GM12878 (cell line): ENCODE measurements at regions not wholly inside any gene's neighbourhood (a gene's known extent, or its start where the extent isn't known, plus 50 kb on each side); places are given as distances from the start of the nearest gene placed in this dataset.

ENCODE experiments used
- CBFB ChIP-seq: IDR thresholded peaks from 2 replicates; pipeline ENCODE4 v1.6.1; 2016; ENCODE audit warnings: antibody characterized with exemption, low read depth
- CEBPB ChIP-seq, 2 experiments: fragments of 150-350 bp in 1 of 2; IDR thresholded peaks; 2 replicates each; pipeline ENCODE4 v1.6.1; 2012 to 2014; ENCODE audit warnings: low read depth in 2 of 2, low read length in 2 of 2, borderline replicate concordance in 1 of 2, inconsistent platforms in 1 of 2
- CHD2 ChIP-seq: IDR thresholded peaks from 2 replicates; pipeline ENCODE4 v1.6.1; 2011; ENCODE audit warnings: low read depth, low read length, improper control_type of control experiment, borderline replicate concordance
- CREM ChIP-seq: IDR thresholded peaks from 2 replicates; pipeline ENCODE4 v1.6.1; 2014; ENCODE audit warnings: antibody characterized with exemption, low read depth
- ESRRA ChIP-seq: IDR thresholded peaks from 2 replicates; pipeline ENCODE4 v1.6.1; 2012; ENCODE audit warnings: mild to moderate bottlenecking, low read length, improper control_type of control experiment
- HDAC6 ChIP-seq: fragments of 200-600 bp; sonication (generic); IDR thresholded peaks from one replicate; pipeline ENCODE4 v1.8.0; 2017; ENCODE audit warnings: antibody characterized with exemption; ENCODE audit not compliant: unreplicated experiment
- MEF2B ChIP-seq: fragments of 450-650 bp; IDR thresholded peaks from 2 replicates; pipeline ENCODE4 v1.6.1; 2018; ENCODE audit warnings: mild to moderate bottlenecking, moderate library complexity; ENCODE audit not compliant: partially characterized antibody, poor library complexity, severe bottlenecking
- NFYB ChIP-seq: IDR thresholded peaks from 2 replicates; pipeline ENCODE4 v1.6.1; 2011; ENCODE audit warnings: low read depth, mild to moderate bottlenecking, low read length, improper control_type of control experiment, moderate library complexity; ENCODE audit not compliant: insufficient read depth
- RBBP5 ChIP-seq: fragments of 200-600 bp; sonication (generic); conservative IDR thresholded peaks from 2 replicates; pipeline ENCODE4 v1.6.1; 2016
- SMAD1 ChIP-seq: fragments of 450-650 bp; IDR thresholded peaks from 2 replicates; pipeline ENCODE4 v1.6.1; 2018; ENCODE audit warnings: mild to moderate bottlenecking, low read depth; ENCODE audit not compliant: partially characterized antibody
- SMAD5 ChIP-seq: IDR thresholded peaks from 2 replicates; pipeline ENCODE4 v1.6.1; 2016; ENCODE audit warnings: antibody characterized with exemption, low read depth
- TARDBP ChIP-seq: IDR thresholded peaks from 2 replicates; pipeline ENCODE4 v1.6.1; 2016; ENCODE audit warnings: borderline replicate concordance
- TCF12 ChIP-seq: IDR thresholded peaks from 2 replicates; pipeline ENCODE4 v1.6.1; 2011; ENCODE audit warnings: low read depth, mild to moderate bottlenecking, low read length
- TCF3 ChIP-seq: IDR thresholded peaks from 2 replicates; pipeline ENCODE4 v1.6.1; 2012; ENCODE audit warnings: low read depth, mild to moderate bottlenecking, low read length, borderline replicate concordance; ENCODE audit not compliant: insufficient read depth
- YY1 ChIP-seq: IDR thresholded peaks from 2 replicates; pipeline ENCODE4 v1.6.1; 2011; ENCODE audit warnings: low read depth, mild to moderate bottlenecking, low read length
- ZNF274 ChIP-seq: IDR thresholded peaks from one replicate; pipeline ENCODE4 v1.8.0; 2011; ENCODE audit not compliant: insufficient read length, insufficient read depth
- TF ChIP-seq, protein P1 (sequence below): IDR thresholded peaks from 2 replicates; pipeline ENCODE4 v1.6.1; 2012; ENCODE audit warnings: mild to moderate bottlenecking, low read depth, low read length
- TF ChIP-seq, protein P2 (sequence below): fragments of 450-650 bp; IDR thresholded peaks from 2 replicates; pipeline ENCODE4 v1.6.1; 2014; ENCODE audit warnings: mild to moderate bottlenecking
- TF ChIP-seq, protein P3 (sequence below): IDR thresholded peaks from 2 replicates; pipeline ENCODE4 v1.6.1; 2012; ENCODE audit warnings: low read depth, low read length, improper control_type of control experiment
- TF ChIP-seq, protein P4 (sequence below): fragments of 450-650 bp; IDR thresholded peaks from 2 replicates; pipeline ENCODE4 v1.6.1; 2017; ENCODE audit warnings: antibody characterized with exemption, mild to moderate bottlenecking, moderate library complexity
- TF ChIP-seq, protein P5 (sequence below): IDR thresholded peaks from 2 replicates; pipeline ENCODE4 v1.6.1; 2012; ENCODE audit warnings: low read length, inconsistent platforms

DNA sequence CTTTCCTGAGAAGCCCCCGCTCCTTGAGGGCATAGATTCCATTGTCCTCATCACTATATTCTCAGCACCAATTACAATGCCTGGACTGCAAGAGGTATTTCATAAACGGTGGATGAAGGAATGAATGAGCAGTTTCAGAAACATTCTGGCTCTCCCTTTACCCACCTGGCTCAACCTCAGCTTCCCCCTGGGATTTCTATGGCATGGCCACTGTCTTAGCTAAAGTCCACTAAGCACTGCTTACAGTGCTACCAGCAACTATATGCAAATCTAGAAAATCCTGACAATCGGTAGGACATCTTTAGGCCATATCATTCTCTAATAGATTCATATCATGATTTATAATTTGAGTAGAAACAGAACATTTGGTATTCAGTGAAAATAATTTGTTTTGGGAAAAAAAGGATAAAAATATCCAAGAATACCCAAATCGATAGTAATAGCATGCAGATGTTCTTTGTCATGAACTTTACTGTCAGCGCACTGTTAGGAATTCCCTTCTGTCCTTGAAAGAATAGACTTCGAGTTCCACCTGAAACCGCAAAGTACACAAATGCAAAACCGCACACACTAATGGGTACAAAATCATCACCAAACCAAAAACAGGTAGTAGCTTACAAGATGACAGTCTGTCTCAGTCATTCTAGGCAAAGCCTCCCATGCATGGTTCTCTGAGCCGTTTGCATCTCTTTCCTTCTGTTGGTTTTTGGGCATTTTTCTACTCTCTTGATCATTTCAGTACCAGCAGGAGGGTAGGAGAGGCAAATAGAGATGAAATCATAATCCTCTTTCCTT is 303.6 kb upstream of the ID2 start (continued):
- TF ChIP-seq, protein P1, sequence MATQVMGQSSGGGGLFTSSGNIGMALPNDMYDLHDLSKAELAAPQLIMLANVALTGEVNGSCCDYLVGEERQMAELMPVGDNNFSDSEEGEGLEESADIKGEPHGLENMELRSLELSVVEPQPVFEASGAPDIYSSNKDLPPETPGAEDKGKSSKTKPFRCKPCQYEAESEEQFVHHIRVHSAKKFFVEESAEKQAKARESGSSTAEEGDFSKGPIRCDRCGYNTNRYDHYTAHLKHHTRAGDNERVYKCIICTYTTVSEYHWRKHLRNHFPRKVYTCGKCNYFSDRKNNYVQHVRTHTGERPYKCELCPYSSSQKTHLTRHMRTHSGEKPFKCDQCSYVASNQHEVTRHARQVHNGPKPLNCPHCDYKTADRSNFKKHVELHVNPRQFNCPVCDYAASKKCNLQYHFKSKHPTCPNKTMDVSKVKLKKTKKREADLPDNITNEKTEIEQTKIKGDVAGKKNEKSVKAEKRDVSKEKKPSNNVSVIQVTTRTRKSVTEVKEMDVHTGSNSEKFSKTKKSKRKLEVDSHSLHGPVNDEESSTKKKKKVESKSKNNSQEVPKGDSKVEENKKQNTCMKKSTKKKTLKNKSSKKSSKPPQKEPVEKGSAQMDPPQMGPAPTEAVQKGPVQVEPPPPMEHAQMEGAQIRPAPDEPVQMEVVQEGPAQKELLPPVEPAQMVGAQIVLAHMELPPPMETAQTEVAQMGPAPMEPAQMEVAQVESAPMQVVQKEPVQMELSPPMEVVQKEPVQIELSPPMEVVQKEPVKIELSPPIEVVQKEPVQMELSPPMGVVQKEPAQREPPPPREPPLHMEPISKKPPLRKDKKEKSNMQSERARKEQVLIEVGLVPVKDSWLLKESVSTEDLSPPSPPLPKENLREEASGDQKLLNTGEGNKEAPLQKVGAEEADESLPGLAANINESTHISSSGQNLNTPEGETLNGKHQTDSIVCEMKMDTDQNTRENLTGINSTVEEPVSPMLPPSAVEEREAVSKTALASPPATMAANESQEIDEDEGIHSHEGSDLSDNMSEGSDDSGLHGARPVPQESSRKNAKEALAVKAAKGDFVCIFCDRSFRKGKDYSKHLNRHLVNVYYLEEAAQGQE, result no peak
- TF ChIP-seq TARDBP (no peak), MEF2B (no peak), NFYB (no peak), SMAD1 (peak; percentile 22), ZNF274 (no peak), SMAD5 (no peak), RBBP5 (no peak), TCF12 (0 out of 2 replicates have a peak, but pooled peaks have one; percentile 37), CBFB (peak; percentile 94), TCF3 (no peak), CREM (peak; percentile 65; the same call in 1 of the 2 replicates), HDAC6 (no peak), ESRRA (no peak), YY1 (peak; percentile 49; the same call in 1 of the 2 replicates), CHD2 (no peak), CEBPB (IDR thresholded peaks at IDR 0.05; ENCODE audit: borderline replicate concordance in 1 of 2, low read depth in 2 of 2, low read length in 2 of 2) (peak in 1 of 2 experiments; percentile 45; a peak in 1 of 4 replicates)
- TF ChIP-seq, protein P2, sequence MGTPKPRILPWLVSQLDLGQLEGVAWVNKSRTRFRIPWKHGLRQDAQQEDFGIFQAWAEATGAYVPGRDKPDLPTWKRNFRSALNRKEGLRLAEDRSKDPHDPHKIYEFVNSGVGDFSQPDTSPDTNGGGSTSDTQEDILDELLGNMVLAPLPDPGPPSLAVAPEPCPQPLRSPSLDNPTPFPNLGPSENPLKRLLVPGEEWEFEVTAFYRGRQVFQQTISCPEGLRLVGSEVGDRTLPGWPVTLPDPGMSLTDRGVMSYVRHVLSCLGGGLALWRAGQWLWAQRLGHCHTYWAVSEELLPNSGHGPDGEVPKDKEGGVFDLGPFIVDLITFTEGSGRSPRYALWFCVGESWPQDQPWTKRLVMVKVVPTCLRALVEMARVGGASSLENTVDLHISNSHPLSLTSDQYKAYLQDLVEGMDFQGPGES, result no peak
- TF ChIP-seq, protein P3, sequence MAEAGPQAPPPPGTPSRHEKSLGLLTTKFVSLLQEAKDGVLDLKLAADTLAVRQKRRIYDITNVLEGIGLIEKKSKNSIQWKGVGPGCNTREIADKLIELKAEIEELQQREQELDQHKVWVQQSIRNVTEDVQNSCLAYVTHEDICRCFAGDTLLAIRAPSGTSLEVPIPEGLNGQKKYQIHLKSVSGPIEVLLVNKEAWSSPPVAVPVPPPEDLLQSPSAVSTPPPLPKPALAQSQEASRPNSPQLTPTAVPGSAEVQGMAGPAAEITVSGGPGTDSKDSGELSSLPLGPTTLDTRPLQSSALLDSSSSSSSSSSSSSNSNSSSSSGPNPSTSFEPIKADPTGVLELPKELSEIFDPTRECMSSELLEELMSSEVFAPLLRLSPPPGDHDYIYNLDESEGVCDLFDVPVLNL, result no peak
- TF ChIP-seq, protein P4, sequence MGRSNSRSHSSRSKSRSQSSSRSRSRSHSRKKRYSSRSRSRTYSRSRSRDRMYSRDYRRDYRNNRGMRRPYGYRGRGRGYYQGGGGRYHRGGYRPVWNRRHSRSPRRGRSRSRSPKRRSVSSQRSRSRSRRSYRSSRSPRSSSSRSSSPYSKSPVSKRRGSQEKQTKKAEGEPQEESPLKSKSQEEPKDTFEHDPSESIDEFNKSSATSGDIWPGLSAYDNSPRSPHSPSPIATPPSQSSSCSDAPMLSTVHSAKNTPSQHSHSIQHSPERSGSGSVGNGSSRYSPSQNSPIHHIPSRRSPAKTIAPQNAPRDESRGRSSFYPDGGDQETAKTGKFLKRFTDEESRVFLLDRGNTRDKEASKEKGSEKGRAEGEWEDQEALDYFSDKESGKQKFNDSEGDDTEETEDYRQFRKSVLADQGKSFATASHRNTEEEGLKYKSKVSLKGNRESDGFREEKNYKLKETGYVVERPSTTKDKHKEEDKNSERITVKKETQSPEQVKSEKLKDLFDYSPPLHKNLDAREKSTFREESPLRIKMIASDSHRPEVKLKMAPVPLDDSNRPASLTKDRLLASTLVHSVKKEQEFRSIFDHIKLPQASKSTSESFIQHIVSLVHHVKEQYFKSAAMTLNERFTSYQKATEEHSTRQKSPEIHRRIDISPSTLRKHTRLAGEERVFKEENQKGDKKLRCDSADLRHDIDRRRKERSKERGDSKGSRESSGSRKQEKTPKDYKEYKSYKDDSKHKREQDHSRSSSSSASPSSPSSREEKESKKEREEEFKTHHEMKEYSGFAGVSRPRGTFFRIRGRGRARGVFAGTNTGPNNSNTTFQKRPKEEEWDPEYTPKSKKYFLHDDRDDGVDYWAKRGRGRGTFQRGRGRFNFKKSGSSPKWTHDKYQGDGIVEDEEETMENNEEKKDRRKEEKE, result no peak
- TF ChIP-seq, protein P5, sequence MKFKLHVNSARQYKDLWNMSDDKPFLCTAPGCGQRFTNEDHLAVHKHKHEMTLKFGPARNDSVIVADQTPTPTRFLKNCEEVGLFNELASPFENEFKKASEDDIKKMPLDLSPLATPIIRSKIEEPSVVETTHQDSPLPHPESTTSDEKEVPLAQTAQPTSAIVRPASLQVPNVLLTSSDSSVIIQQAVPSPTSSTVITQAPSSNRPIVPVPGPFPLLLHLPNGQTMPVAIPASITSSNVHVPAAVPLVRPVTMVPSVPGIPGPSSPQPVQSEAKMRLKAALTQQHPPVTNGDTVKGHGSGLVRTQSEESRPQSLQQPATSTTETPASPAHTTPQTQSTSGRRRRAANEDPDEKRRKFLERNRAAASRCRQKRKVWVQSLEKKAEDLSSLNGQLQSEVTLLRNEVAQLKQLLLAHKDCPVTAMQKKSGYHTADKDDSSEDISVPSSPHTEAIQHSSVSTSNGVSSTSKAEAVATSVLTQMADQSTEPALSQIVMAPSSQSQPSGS, result peak; percentile 77
